ENCODE measurements at regions not wholly inside any gene's neighbourhood (a gene's known extent, or its start where the extent isn't known, plus 50 kb on each side); places are given as distances from the start of the nearest gene placed in this dataset.

- TF ChIP-seq EP300 (IDR thresholded peaks at IDR 0.05; ENCODE audit: low read depth) (no peak), POLR2AphosphoS5 (IDR thresholded peaks at IDR 0.05) (no peak), POLR2A (IDR thresholded peaks at IDR 0.05) (no peak)
- TF ChIP-seq, protein P1, sequence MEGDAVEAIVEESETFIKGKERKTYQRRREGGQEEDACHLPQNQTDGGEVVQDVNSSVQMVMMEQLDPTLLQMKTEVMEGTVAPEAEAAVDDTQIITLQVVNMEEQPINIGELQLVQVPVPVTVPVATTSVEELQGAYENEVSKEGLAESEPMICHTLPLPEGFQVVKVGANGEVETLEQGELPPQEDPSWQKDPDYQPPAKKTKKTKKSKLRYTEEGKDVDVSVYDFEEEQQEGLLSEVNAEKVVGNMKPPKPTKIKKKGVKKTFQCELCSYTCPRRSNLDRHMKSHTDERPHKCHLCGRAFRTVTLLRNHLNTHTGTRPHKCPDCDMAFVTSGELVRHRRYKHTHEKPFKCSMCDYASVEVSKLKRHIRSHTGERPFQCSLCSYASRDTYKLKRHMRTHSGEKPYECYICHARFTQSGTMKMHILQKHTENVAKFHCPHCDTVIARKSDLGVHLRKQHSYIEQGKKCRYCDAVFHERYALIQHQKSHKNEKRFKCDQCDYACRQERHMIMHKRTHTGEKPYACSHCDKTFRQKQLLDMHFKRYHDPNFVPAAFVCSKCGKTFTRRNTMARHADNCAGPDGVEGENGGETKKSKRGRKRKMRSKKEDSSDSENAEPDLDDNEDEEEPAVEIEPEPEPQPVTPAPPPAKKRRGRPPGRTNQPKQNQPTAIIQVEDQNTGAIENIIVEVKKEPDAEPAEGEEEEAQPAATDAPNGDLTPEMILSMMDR (IDR thresholded peaks at IDR 0.05): no peak
- Histone ChIP-seq H3K4me3 (no peak overlapping the region), H3K27ac (no peak overlapping the region), H3K27me3 (no peaks in the 10 kb centered on the region), H3K9me3 (no peaks in the 10 kb centered on the region), H3K4me1 (peaks cover 0 to 7% (median 0%) of the 10 kb centered on the region in 4 donors), H3K36me3 (no peaks in the 10 kb centered on the region)
- intact Hi-C loops (cut with DNase I; ENCODE audit: low total_unique reads): no loop called here
- in situ Hi-C loops (cut with MboI; ENCODE audit: low pct_ligation_motif_present in 1 of 4, low pct_unique_long_range_greater_than_20kb in 1 of 4, low sequenced_read_pairs in 3 of 4): no loop called here
- WGBS, 2 donors (ENCODE audit: low coverage in 1 of 2): 71 to 88% methylated on average over 3 of the region's 3 CpGs
- no peak for DNase-seq
Measured at GRCh38 chr5:82487131-82487530, 209.0 kb upstream of the RPS23 start.

- no peaks in the 10 kb centered on the region for H3K4me1 ChIP-seq
- no peaks in the 10 kb centered on the region for H3K9me3 ChIP-seq
- intact Hi-C loops (cut with DNase I; ENCODE audit: low total_unique reads): no loop called here
- TF ChIP-seq POLR2A (IDR thresholded peaks at IDR 0.05): no peak
- no peak for TF ChIP-seq POLR2AphosphoS5 (IDR thresholded peaks at IDR 0.05)
- TF ChIP-seq EP300 (IDR thresholded peaks at IDR 0.05; ENCODE audit: low read depth): no peak
- TF ChIP-seq, protein P1 (IDR thresholded peaks at IDR 0.05): no peak
- in situ Hi-C loops (cut with MboI; ENCODE audit: low pct_ligation_motif_present in 1 of 4, low pct_unique_long_range_greater_than_20kb in 1 of 4, low sequenced_read_pairs in 3 of 4): no loop called here
- no peaks in the 10 kb centered on the region for H3K36me3 ChIP-seq
- no peak overlapping the region for H3K4me3 ChIP-seq
- DNase-seq: no peak
- no peaks in the 10 kb centered on the region for H3K27me3 ChIP-seq
- H3K27ac ChIP-seq: no peak overlapping the region
- 78 to 87% methylated on average over 4 of the region's 4 CpGs for WGBS, 2 donors (ENCODE audit: low coverage in 1 of 2)
Measured at GRCh38 chr5:82480331-82480730, 202.2 kb upstream of the RPS23 start.

- Histone ChIP-seq H3K36me3 (no peaks in the 10 kb centered on the region), H3K4me1 (no peaks in the 10 kb centered on the region), H3K9me3 (no peaks in the 10 kb centered on the region), H3K27me3 (no peaks in the 10 kb centered on the region), H3K27ac (no peak overlapping the region), H3K4me3 (no peak overlapping the region)
- 43 to 68% methylated on average over 1 of the region's 1 CpG for WGBS, 2 donors (ENCODE audit: low coverage in 1 of 2)
- intact Hi-C loops (cut with DNase I; ENCODE audit: low total_unique reads) (no loop called here), in situ Hi-C loops (cut with MboI; ENCODE audit: low pct_ligation_motif_present in 1 of 4, low pct_unique_long_range_greater_than_20kb in 1 of 4, low sequenced_read_pairs in 3 of 4) (no loop called here)
- no peak for TF ChIP-seq POLR2AphosphoS5 (IDR thresholded peaks at IDR 0.05)
- TF ChIP-seq EP300 (IDR thresholded peaks at IDR 0.05; ENCODE audit: low read depth): no peak
- TF ChIP-seq POLR2A (IDR thresholded peaks at IDR 0.05): no peak
- TF ChIP-seq, protein P1 (IDR thresholded peaks at IDR 0.05): no peak
- no peak for DNase-seq
Measured at GRCh38 chr5:82476155-82476554, 198.0 kb upstream of the RPS23 start.

- intact Hi-C loops (cut with DNase I; ENCODE audit: low total_unique reads) (no loop called here), in situ Hi-C loops (cut with MboI; ENCODE audit: low pct_ligation_motif_present in 1 of 4, low pct_unique_long_range_greater_than_20kb in 1 of 4, low sequenced_read_pairs in 3 of 4) (no loop called here)
- no peaks in the 10 kb centered on the region for H3K27me3 ChIP-seq
- DNase-seq: no peak
- no peak for TF ChIP-seq POLR2A (IDR thresholded peaks at IDR 0.05)
- TF ChIP-seq, protein P1 (IDR thresholded peaks at IDR 0.05): no peak
- TF ChIP-seq EP300 (IDR thresholded peaks at IDR 0.05; ENCODE audit: low read depth): no peak
- no peak for TF ChIP-seq POLR2AphosphoS5 (IDR thresholded peaks at IDR 0.05)
- no peaks in the 10 kb centered on the region for H3K9me3 ChIP-seq
- no peak overlapping the region for H3K4me3 ChIP-seq
- H3K4me1 ChIP-seq: no peaks in the 10 kb centered on the region
- no peaks in the 10 kb centered on the region for H3K36me3 ChIP-seq
- H3K27ac ChIP-seq: no peak overlapping the region
Measured at GRCh38 chr5:82473262-82473661, 195.1 kb upstream of the RPS23 start.

Data from transverse colon (tissue), 4 donors.